Ascending aorta (tissue), 2 donors: ENCODE measurements at regions not wholly inside any gene's neighbourhood (a gene's known extent, or its start where the extent isn't known, plus 50 kb on each side); places are given as distances from the start of the nearest gene placed in this dataset.

Experiments used
- DNase-seq, 2 donors: peaks; one replicate each; pipeline ENCODE4 v3.0.0-alpha.2; 2019; ENCODE audit warnings: low spot score in 2 of 2
- H3K27ac ChIP-seq, 2 donors: fragments of 200-600 bp; sonication (generic); one replicate each; pipeline ENCODE4 v1.5.1; 2016 to 2017; ENCODE audit warnings: mild to moderate bottlenecking in 1 of 2
- H3K27me3 ChIP-seq: fragments of 200-600 bp; sonication (generic); one replicate; pipeline ENCODE4 v1.5.1; 2017
- H3K36me3 ChIP-seq, 2 donors: fragments of 200-600 bp; sonication (generic); one replicate each; pipeline ENCODE4 v1.5.1; 2016
- H3K4me1 ChIP-seq, 2 donors: fragments of 200-600 bp; sonication (generic); one replicate each; pipeline ENCODE4 v1.5.1; 2016 to 2017; ENCODE audit warnings: mild to moderate bottlenecking in 1 of 2
- H3K4me3 ChIP-seq, 2 donors: fragments of 200-600 bp; sonication (generic); one replicate each; pipeline ENCODE4 v1.5.1; 2016 to 2017; ENCODE audit warnings: mild to moderate bottlenecking in 1 of 2
- H3K9me3 ChIP-seq, 2 donors: fragments of 200-600 bp; sonication (generic); one replicate each; pipeline ENCODE4 v1.5.1; 2016
- intact Hi-C: fragments of 100-400 bp; cut with DNase I; formaldehyde crosslinking; loops from one replicate; pipeline ENCODE4 v1.15.1; 2023
- TF ChIP-seq, protein P1 (sequence below), 3 experiments: fragments of 200-600 bp in 2 of 3; fragments of 450-650 bp in 1 of 3; sonication (generic) in 2 of 3; IDR thresholded peaks; one replicate each; pipeline ENCODE4 v1.5.1; 2016 to 2019; ENCODE audit warnings: antibody characterized with exemption in 3 of 3, mild to moderate bottlenecking in 1 of 3, moderate library complexity in 1 of 3

DNA sequence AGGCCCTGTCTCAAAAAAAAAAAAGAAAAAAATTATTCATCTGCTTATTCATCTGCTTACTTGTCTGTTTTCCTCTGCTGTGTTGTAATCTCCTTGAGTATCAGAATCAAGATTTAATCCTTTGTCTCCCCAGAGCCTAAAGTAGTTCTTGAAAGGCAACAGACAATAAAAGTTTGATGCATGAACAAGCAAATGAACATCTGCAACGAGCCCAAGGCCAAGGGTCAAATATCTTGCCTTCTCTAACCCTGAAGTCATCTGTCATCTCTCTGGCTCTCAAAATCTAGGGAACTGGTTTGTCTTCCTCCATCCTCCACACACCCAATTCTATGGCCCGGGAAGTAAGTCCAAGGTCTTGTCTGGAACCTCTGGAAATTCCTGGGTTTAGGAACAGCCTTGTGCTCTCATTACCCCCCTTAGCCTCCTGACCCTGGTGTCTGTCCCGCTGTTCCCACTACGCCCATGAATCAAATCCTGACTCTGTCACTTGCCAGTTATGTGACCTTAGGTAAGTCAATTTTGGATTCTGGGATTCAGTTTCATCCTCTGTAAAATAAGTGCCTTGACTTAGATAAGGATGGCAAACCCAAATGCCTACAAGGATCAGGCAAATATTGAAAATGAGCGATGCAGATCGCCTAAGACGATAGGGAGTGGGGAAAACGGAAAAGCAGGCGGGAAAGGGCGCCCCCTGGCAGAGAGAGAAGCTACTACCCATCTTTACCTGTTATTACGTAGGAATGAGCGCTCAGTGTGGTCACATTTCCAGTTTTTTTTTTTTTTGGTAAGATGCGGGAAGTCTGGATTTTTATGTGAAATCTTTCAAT lies 102.7 kb upstream of the DHX15 start:
- TF ChIP-seq, protein P1, sequence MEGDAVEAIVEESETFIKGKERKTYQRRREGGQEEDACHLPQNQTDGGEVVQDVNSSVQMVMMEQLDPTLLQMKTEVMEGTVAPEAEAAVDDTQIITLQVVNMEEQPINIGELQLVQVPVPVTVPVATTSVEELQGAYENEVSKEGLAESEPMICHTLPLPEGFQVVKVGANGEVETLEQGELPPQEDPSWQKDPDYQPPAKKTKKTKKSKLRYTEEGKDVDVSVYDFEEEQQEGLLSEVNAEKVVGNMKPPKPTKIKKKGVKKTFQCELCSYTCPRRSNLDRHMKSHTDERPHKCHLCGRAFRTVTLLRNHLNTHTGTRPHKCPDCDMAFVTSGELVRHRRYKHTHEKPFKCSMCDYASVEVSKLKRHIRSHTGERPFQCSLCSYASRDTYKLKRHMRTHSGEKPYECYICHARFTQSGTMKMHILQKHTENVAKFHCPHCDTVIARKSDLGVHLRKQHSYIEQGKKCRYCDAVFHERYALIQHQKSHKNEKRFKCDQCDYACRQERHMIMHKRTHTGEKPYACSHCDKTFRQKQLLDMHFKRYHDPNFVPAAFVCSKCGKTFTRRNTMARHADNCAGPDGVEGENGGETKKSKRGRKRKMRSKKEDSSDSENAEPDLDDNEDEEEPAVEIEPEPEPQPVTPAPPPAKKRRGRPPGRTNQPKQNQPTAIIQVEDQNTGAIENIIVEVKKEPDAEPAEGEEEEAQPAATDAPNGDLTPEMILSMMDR (IDR thresholded peaks at IDR 0.05): peak in 1 of 3 experiments; percentile 29
- DNase-seq: no peak
- H3K27ac ChIP-seq: no peak overlapping the region

DNA sequence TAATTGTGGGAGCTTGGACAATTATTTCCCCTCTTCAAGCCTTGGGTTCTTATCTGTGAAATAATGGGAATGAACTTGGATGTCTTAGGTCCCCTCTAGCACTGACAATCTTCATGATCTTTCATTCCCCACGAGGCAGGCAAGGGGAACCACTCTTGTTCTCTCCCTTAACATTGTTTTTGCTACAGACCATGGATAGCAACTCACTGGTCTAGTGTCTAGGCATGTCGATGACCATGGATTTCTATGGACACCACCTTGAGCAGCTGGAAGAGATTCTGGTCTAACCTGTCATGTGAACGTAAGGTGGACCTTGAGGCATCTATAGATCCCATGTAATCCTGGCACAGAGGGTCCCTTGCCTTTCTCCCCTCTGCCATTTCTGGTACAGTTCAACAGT lies 104.1 kb upstream of the DHX15 start:
- TF ChIP-seq, protein P1 (IDR thresholded peaks at IDR 0.05): no peak
- H3K4me3 ChIP-seq: no peak overlapping the region
- intact Hi-C loops: loop anchor here (10.0 kb wide), 1 partner anchor 296 kb away; no protein-coding TSS in a partner anchor
- no peaks in the 10 kb centered on the region for H3K36me3 ChIP-seq
- H3K9me3 ChIP-seq: no peaks in the 10 kb centered on the region
- no peak overlapping the region for H3K27ac ChIP-seq
- no peaks in the 10 kb centered on the region for H3K27me3 ChIP-seq
- no peak for DNase-seq
- no peaks in the 10 kb centered on the region for H3K4me1 ChIP-seq

More for the DNA sequence above, 102.7 kb upstream of the DHX15 start:
- Histone ChIP-seq H3K27me3 (no peaks in the 10 kb centered on the region), H3K4me3 (no peak overlapping the region), H3K4me1 (no peaks in the 10 kb centered on the region), H3K36me3 (no peaks in the 10 kb centered on the region), H3K9me3 (no peaks in the 10 kb centered on the region)
- intact Hi-C loops: loop anchor here (10.0 kb wide), 1 partner anchor 298 kb away; no protein-coding TSS in a partner anchor

DNA sequence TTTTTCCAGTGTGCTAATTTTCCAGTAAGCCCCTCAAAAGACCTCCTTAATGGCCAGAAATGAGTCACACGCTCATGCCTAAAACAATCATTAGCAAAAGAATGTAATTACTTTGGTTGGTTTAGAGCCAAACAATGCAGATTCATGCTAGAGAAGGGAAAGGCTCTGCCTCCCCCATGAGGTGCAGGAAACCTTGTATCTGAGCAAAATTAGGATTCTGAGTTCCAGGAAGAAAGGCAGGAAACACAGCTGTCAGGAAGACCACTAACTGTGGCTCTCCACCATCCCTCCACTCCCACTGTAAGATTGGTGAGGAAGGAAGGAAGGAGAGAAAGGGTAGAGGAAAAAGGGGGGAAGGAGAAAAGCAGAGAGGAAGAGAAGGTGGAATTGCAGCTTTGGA lies 104.9 kb upstream of the DHX15 start:
- no peaks in the 10 kb centered on the region for H3K9me3 ChIP-seq
- DNase-seq: no peak
- TF ChIP-seq, protein P1 (IDR thresholded peaks at IDR 0.05): no peak
- no peak overlapping the region for H3K4me3 ChIP-seq
- H3K27ac ChIP-seq: no peak overlapping the region
- intact Hi-C loops: loop anchor here (10.0 kb wide), 1 partner anchor 296 kb away; no protein-coding TSS in a partner anchor
- H3K4me1 ChIP-seq: no peaks in the 10 kb centered on the region
- no peaks in the 10 kb centered on the region for H3K36me3 ChIP-seq
- H3K27me3 ChIP-seq: no peaks in the 10 kb centered on the region

DNA sequence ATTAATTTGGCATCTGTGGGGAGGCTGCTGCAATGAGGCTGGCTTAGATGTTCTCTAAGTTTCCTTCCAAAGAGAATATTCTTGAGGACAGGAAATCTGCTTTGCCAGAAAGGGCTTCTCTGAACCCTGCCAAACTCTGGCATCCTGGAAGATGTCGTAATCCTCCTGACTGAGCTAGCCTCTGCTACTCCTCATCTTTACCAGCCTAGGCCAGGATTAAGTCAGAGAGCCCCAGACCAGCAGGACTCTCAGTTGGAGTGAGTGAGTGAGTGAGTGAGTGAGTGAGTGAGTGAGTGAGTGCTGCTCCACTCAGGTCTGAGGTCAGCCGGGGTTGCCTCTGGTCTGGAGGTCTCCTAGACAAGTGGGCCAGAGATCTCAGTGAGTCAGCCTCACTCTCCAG lies 104.9 kb upstream of the SOD3 start:
- Histone ChIP-seq H3K9me3 (no peaks in the 10 kb centered on the region), H3K27ac (no peak overlapping the region), H3K4me3 (no peak overlapping the region), H3K36me3 (no peaks in the 10 kb centered on the region), H3K4me1 (no peaks in the 10 kb centered on the region), H3K27me3 (no peaks in the 10 kb centered on the region)
- DNase-seq: no peak
- intact Hi-C loops: no loop called here
- TF ChIP-seq, protein P1 (IDR thresholded peaks at IDR 0.05): no peak

DNA sequence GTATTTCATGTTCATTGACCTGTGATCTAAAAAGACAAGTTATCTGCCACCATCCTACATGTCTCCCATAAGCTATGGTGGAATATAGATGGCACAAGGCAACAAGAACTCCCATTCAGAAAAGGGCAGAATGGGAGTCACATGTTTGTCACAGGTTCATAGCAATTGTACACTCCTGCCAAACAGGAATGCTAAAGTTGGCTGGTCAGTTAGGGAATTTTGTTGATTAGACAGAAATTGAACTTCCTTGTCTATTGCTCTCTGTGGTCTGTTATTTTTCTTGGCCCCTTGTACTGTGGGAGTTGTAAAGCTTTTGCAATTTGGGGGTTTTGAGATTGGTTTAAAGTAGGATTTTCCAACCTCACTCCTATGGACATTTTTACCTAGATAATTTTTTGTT lies 101.7 kb upstream of the SOD3 start:
- Histone ChIP-seq H3K27ac (no peak overlapping the region), H3K4me1 (no peaks in the 10 kb centered on the region), H3K4me3 (no peak overlapping the region), H3K27me3 (no peaks in the 10 kb centered on the region), H3K9me3 (no peaks in the 10 kb centered on the region), H3K36me3 (no peaks in the 10 kb centered on the region)
- intact Hi-C loops: no loop called here
- TF ChIP-seq, protein P1 (IDR thresholded peaks at IDR 0.05): no peak
- DNase-seq: no peak
